H9 (cell line): ENCODE measurements at regions not wholly inside any gene's neighbourhood (a gene's known extent, or its start where the extent isn't known, plus 50 kb on each side); places are given as distances from the start of the nearest gene placed in this dataset.

Source experiments
- DNase-seq: peaks from one replicate; pipeline ENCODE4 v3.0.0-alpha.2; 2017
- H2AFZ ChIP-seq: one replicate; pipeline ENCODE4 v1.6.1; 2013; ENCODE audit warnings: mild to moderate bottlenecking, low read length, control low read depth, moderate library complexity
- H2AK5ac ChIP-seq: 2 replicates; pipeline ENCODE4 v1.6.1; 2013; ENCODE audit warnings: low read length, control low read depth, mixed read lengths; ENCODE audit not compliant: insufficient read length
- H2BK120ac ChIP-seq: one replicate; pipeline ENCODE4 v1.6.1; 2013; ENCODE audit warnings: low read depth, mild to moderate bottlenecking, low read length, control low read depth, inconsistent platforms; ENCODE audit not compliant: poor library complexity, severe bottlenecking
- H2BK12ac ChIP-seq: 2 replicates; pipeline ENCODE4 v1.6.1; 2013; ENCODE audit warnings: low read length, control low read depth, mixed read lengths, low read depth; ENCODE audit not compliant: insufficient read length
- H2BK15ac ChIP-seq: 2 replicates; pipeline ENCODE4 v1.6.1; 2013; ENCODE audit warnings: low read depth, low read length, control low read depth
- H2BK20ac ChIP-seq: one replicate; pipeline ENCODE4 v1.6.1; 2013; ENCODE audit warnings: low read depth, mild to moderate bottlenecking, low read length, control low read depth, inconsistent platforms; ENCODE audit not compliant: poor library complexity, severe bottlenecking
- H2BK5ac ChIP-seq: 2 replicates; pipeline ENCODE4 v1.6.1; 2013; ENCODE audit warnings: low read length, control low read depth, mixed read lengths; ENCODE audit not compliant: insufficient read length
- H3K14ac ChIP-seq: 2 replicates; pipeline ENCODE4 v1.6.1; 2013; ENCODE audit warnings: low read length, control low read depth; ENCODE audit not compliant: insufficient read depth
- H3K18ac ChIP-seq: 2 replicates; pipeline ENCODE4 v1.6.1; 2013; ENCODE audit warnings: low read depth, mild to moderate bottlenecking, mixed read lengths, low read length, control low read depth; ENCODE audit not compliant: insufficient read length
- H3K23ac ChIP-seq: 2 replicates; pipeline ENCODE4 v1.6.1; 2013; ENCODE audit warnings: low read length, control low read depth, mixed read lengths, low read depth; ENCODE audit not compliant: insufficient read length
- H3K23me2 ChIP-seq: 2 replicates; pipeline ENCODE4 v1.6.1; 2013; ENCODE audit warnings: low read depth, mild to moderate bottlenecking, mixed read lengths, low read length, control low read depth; ENCODE audit not compliant: insufficient read length, poor library complexity, severe bottlenecking
- H3K27ac ChIP-seq: 2 replicates; pipeline ENCODE4 v1.5.1; 2013; ENCODE audit warnings: low read length, control low read depth, mixed read lengths, low read depth; ENCODE audit not compliant: insufficient read length
- H3K27me3 ChIP-seq: 2 replicates; pipeline ENCODE4 v1.6.1; 2013; ENCODE audit warnings: low read length, control low read depth, inconsistent platforms; ENCODE audit not compliant: insufficient read depth
- H3K4ac ChIP-seq: 2 replicates; pipeline ENCODE4 v1.6.1; 2013; ENCODE audit warnings: low read depth, mild to moderate bottlenecking, control low read depth, inconsistent platforms, low read length, moderate library complexity
- H3K4me1 ChIP-seq: 2 replicates; pipeline ENCODE4 v1.6.1; 2013; ENCODE audit warnings: low read length, control low read depth, inconsistent platforms; ENCODE audit not compliant: insufficient read depth
- H3K4me2 ChIP-seq: 2 replicates; pipeline ENCODE4 v1.6.1; 2013; ENCODE audit warnings: low read length, control low read depth, mixed read lengths; ENCODE audit not compliant: insufficient read length, insufficient read depth
- H3K56ac ChIP-seq: 2 replicates; pipeline ENCODE4 v1.6.1; 2013; ENCODE audit warnings: low read depth, mild to moderate bottlenecking, mixed read lengths, low read length, control low read depth; ENCODE audit not compliant: insufficient read length
- H3K79me1 ChIP-seq: 2 replicates; pipeline ENCODE4 v1.6.1; 2013; ENCODE audit warnings: low read depth, mild to moderate bottlenecking, moderate library complexity, low read length, control low read depth, inconsistent platforms; ENCODE audit not compliant: insufficient read depth, poor library complexity, severe bottlenecking
- H3K79me2 ChIP-seq: 2 replicates; pipeline ENCODE4 v1.6.1; 2013; ENCODE audit warnings: low read length, control low read depth, inconsistent platforms; ENCODE audit not compliant: insufficient read depth
- H3K9ac ChIP-seq: 2 replicates; pipeline ENCODE4 v1.6.1; 2013; ENCODE audit warnings: low read length, control low read depth, mixed read lengths; ENCODE audit not compliant: insufficient read length; ENCODE audit errors: extremely low read depth
- H3K9me3 ChIP-seq: one replicate; pipeline ENCODE4 v1.6.1; 2013; ENCODE audit warnings: low read depth, low read length, inconsistent platforms; ENCODE audit not compliant: control insufficient read depth
- H3T11ph ChIP-seq: one replicate; pipeline ENCODE4 v1.6.1; 2013; ENCODE audit warnings: mild to moderate bottlenecking, low read length, control low read depth, inconsistent platforms
- H4K20me1 ChIP-seq: one replicate; pipeline ENCODE4 v1.6.1; 2013; ENCODE audit not compliant: control insufficient read depth, insufficient read length, insufficient read depth
- H4K5ac ChIP-seq: 2 replicates; pipeline ENCODE4 v1.6.1; 2013; ENCODE audit warnings: low read depth, mild to moderate bottlenecking, mixed read lengths, low read length, control low read depth; ENCODE audit not compliant: insufficient read length
- H4K8ac ChIP-seq: replicated peaks from 2 replicates; pipeline ENCODE4 v1.6.1; 2013; ENCODE audit warnings: low read length, control low read depth, mixed read lengths, low read depth; ENCODE audit not compliant: insufficient read length
- H4K91ac ChIP-seq: 2 replicates; pipeline ENCODE4 v1.6.1; 2013; ENCODE audit warnings: low read depth, mild to moderate bottlenecking, moderate library complexity, mixed read lengths, low read length, control low read depth; ENCODE audit not compliant: insufficient read length
- H3K27ac Mint-ChIP-seq, 3 experiments: 2 replicates in 2 of 3; 3 replicates in 1 of 3; pipeline ENCODE4 v1.8.0; 2020 to 2021; ENCODE audit warnings: mixed read lengths in 3 of 3, mild to moderate bottlenecking in 1 of 3, moderate library complexity in 1 of 3
- H3K27me3 Mint-ChIP-seq: 2 replicates; pipeline ENCODE4 v1.8.0; 2021; ENCODE audit warnings: low read depth, mild to moderate bottlenecking, moderate library complexity, mixed read lengths
- H3K36me3 Mint-ChIP-seq, 3 experiments: 2 replicates in 2 of 3; 3 replicates in 1 of 3; pipeline ENCODE4 v1.8.0; 2020 to 2021; ENCODE audit warnings: low read depth in 3 of 3, mixed read lengths in 3 of 3; ENCODE audit not compliant: insufficient read depth in 1 of 3
- H3K4me1 Mint-ChIP-seq, 2 experiments: 2 replicates each; pipeline ENCODE4 v1.8.0; 2020; ENCODE audit warnings: mixed read lengths in 2 of 2
- H3K4me3 Mint-ChIP-seq, 2 experiments: 2 replicates in 1 of 2; 3 replicates in 1 of 2; pipeline ENCODE4 v1.8.0; 2020 to 2021; ENCODE audit warnings: mild to moderate bottlenecking in 2 of 2, mixed read lengths in 2 of 2, moderate library complexity in 1 of 2
- H3K9me3 Mint-ChIP-seq, 2 experiments: 2 replicates in 1 of 2; 3 replicates in 1 of 2; pipeline ENCODE4 v1.8.0; 2020; ENCODE audit warnings: mild to moderate bottlenecking in 2 of 2, mixed read lengths in 2 of 2, moderate library complexity in 1 of 2
- WGBS: extraction: QIAGEN DNeasy Blood & Tissue Kit; methylation state at CpG from one replicate; pipeline ENCODE4 v1.1.7; 2013; ENCODE audit warnings: missing lambda C conversion rate, low lambda C conversion rate, mixed read lengths; ENCODE audit not compliant: insufficient read length; ENCODE audit errors: extremely low coverage; 5-methylcytosine and 5-hydroxymethylcytosine counted together
- TF ChIP-seq, protein P1 (sequence below): fragments of 200-600 bp; sonication (generic); conservative IDR thresholded peaks from 3 replicates; pipeline ENCODE4 v1.8.0; 2021; ENCODE audit warnings: antibody characterized with exemption, mild to moderate bottlenecking

DNA sequence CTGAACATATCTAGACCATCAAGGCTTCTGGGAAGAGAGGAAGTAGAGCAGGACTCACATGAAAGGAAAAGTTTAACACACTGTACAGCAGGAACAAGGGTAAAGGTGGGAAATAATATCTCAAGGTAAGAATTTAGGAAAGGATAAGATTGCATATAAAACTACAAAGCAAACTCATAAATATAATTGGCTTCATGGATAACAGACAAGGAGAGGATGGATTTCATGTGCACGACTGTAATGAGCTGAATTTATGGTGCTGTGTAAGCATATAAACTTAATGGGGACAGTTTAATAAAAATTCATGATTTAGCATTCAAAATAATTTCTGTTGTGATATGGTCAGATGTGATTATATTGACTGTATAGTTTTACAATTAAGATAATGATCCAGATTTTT lies 298.0 kb downstream of the GXYLT1 start:
- no CpG with 5 or more reads among the region's 1 CpG for WGBS
- H3K4me2 ChIP-seq, result no peak overlapping the region
- Mint-ChIP-seq H3K9me3 (peaks cover 2 to 9% of the 10 kb centered on the region in 2 experiments; a peak in 1 of 5 replicates), H3K4me3 (no peak overlapping the region), H3K36me3 (peaks cover 0 to 7% (median 0%) of the 10 kb centered on the region in 3 experiments; a peak in 2 of 7 replicates), H3K27me3 (no peaks in the 10 kb centered on the region), H3K4me1 (no peaks in the 10 kb centered on the region), H3K27ac (no peak overlapping the region)
- no peak overlapping the region for H2AK5ac ChIP-seq
- no peak overlapping the region for H2BK120ac ChIP-seq
- DNase-seq, result no peak
- no peak overlapping the region for H2BK12ac ChIP-seq
- no peak overlapping the region for H3K14ac ChIP-seq
- no peak overlapping the region for H3K4ac ChIP-seq
- H3T11ph ChIP-seq, result no peak overlapping the region
- H3K79me2 ChIP-seq, result no peaks in the 10 kb centered on the region
- H3K18ac ChIP-seq, result no peak overlapping the region
- no peak overlapping the region for H4K5ac ChIP-seq
- H3K9me3 ChIP-seq, result no peaks in the 10 kb centered on the region
- H3K9ac ChIP-seq, result no peak overlapping the region
- H3K4me1 ChIP-seq, result no peaks in the 10 kb centered on the region
- H3K23ac ChIP-seq, result no peak overlapping the region
- H3K27me3 ChIP-seq, result no peaks in the 10 kb centered on the region
- TF ChIP-seq, protein P1, sequence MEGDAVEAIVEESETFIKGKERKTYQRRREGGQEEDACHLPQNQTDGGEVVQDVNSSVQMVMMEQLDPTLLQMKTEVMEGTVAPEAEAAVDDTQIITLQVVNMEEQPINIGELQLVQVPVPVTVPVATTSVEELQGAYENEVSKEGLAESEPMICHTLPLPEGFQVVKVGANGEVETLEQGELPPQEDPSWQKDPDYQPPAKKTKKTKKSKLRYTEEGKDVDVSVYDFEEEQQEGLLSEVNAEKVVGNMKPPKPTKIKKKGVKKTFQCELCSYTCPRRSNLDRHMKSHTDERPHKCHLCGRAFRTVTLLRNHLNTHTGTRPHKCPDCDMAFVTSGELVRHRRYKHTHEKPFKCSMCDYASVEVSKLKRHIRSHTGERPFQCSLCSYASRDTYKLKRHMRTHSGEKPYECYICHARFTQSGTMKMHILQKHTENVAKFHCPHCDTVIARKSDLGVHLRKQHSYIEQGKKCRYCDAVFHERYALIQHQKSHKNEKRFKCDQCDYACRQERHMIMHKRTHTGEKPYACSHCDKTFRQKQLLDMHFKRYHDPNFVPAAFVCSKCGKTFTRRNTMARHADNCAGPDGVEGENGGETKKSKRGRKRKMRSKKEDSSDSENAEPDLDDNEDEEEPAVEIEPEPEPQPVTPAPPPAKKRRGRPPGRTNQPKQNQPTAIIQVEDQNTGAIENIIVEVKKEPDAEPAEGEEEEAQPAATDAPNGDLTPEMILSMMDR, result no peak
- no peaks in the 10 kb centered on the region for H3K23me2 ChIP-seq
- no peaks in the 10 kb centered on the region for H4K20me1 ChIP-seq
- no peak overlapping the region for H4K8ac ChIP-seq
- H3K27ac ChIP-seq, result no peak overlapping the region
- H2BK5ac ChIP-seq, result no peak overlapping the region
- H3K56ac ChIP-seq, result no peak overlapping the region
- no peaks in the 10 kb centered on the region for H3K79me1 ChIP-seq
- H2BK20ac ChIP-seq, result no peak overlapping the region
- H2BK15ac ChIP-seq, result no peak overlapping the region
- H2AFZ ChIP-seq, result no peak overlapping the region
- H4K91ac ChIP-seq, result no peak overlapping the region
